ENCODE measurements at regions not wholly inside any gene's neighbourhood (a gene's known extent, or its start where the extent isn't known, plus 50 kb on each side); places are given as distances from the start of the nearest gene placed in this dataset.

GRCh38 chr4:101512416-101512815, 165.1 kb upstream of the PPP3CA start:
- TF ChIP-seq CTCF (IDR thresholded peaks at IDR 0.05): no peak
- Histone ChIP-seq H3K27me3 (ENCODE audit: control insufficient read depth, insufficient read depth, low read length) (no peaks in the 10 kb centered on the region), H3K4me2 (ENCODE audit: low read length) (no peak overlapping the region), H3K9me3 (ENCODE audit: control insufficient read depth, low read length) (no peaks in the 10 kb centered on the region), H3K9ac (no peak overlapping the region), H3K79me2 (no peaks in the 10 kb centered on the region), H3K4me1 (no peaks in the 10 kb centered on the region), H3K4me3 (ENCODE audit: low read depth, low read length) (no peak overlapping the region), H3K27ac (no peak overlapping the region), H3K36me3 (ENCODE audit: control insufficient read depth, insufficient read depth, low read length) (no peaks in the 10 kb centered on the region), H2AFZ (no peak overlapping the region)

DNA sequence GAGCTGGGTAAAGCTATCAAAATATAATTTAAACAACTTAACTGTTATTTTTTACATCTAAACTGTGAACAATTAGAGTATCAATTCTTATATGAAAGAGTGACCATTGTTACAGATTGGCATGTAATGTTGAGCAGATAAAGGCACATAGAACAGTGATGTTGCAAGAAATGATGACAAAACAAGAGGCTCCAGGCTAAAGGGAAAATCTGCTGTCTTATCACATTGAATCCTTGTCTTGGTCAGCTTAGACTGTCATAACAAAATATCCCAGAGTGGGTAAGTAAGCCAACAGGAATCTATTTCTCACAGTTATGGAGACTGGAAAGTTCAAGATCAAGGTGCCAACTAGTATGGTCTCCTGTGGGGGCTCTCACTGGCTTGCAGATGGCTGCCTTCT, 154.1 kb upstream of the PPP3CA start:
- Histone ChIP-seq H3K27ac (no peak overlapping the region), H3K27me3 (ENCODE audit: control insufficient read depth, insufficient read depth, low read length) (no peaks in the 10 kb centered on the region), H3K9me3 (ENCODE audit: control insufficient read depth, low read length) (no peaks in the 10 kb centered on the region), H3K4me2 (ENCODE audit: low read length) (no peak overlapping the region), H3K79me2 (no peaks in the 10 kb centered on the region), H3K9ac (no peak overlapping the region), H3K4me3 (ENCODE audit: low read depth, low read length) (no peak overlapping the region), H2AFZ (no peak overlapping the region), H3K4me1 (no peaks in the 10 kb centered on the region), H3K36me3 (ENCODE audit: control insufficient read depth, insufficient read depth, low read length) (no peaks in the 10 kb centered on the region)
- TF ChIP-seq CTCF (IDR thresholded peaks at IDR 0.05): no peak

GRCh38 chr4:101500742-101501141, 153.4 kb upstream of the PPP3CA start:
- no peak overlapping the region for H2AFZ ChIP-seq
- no peak overlapping the region for H3K4me2 ChIP-seq (ENCODE audit: low read length)
- no peak overlapping the region for H3K9ac ChIP-seq
- no peaks in the 10 kb centered on the region for H3K27me3 ChIP-seq (ENCODE audit: control insufficient read depth, insufficient read depth, low read length)
- no peaks in the 10 kb centered on the region for H3K4me1 ChIP-seq
- H3K36me3 ChIP-seq (ENCODE audit: control insufficient read depth, insufficient read depth, low read length): no peaks in the 10 kb centered on the region
- no peaks in the 10 kb centered on the region for H3K79me2 ChIP-seq
- no peak for TF ChIP-seq CTCF (IDR thresholded peaks at IDR 0.05)
- no peak overlapping the region for H3K27ac ChIP-seq
- no peak overlapping the region for H3K4me3 ChIP-seq (ENCODE audit: low read depth, low read length)
- H3K9me3 ChIP-seq (ENCODE audit: control insufficient read depth, low read length): no peaks in the 10 kb centered on the region

GRCh38 chr4:101475246-101475645, 127.9 kb upstream of the PPP3CA start:
- Histone ChIP-seq H3K27ac (no peak overlapping the region), H2AFZ (no peak overlapping the region)

More at GRCh38 chr4:101475246-101475645, 127.9 kb upstream of the PPP3CA start:
- Histone ChIP-seq H3K79me2 (no peaks in the 10 kb centered on the region), H3K4me2 (ENCODE audit: low read length) (no peak overlapping the region), H3K9me3 (ENCODE audit: control insufficient read depth, low read length) (no peaks in the 10 kb centered on the region), H3K4me1 (no peaks in the 10 kb centered on the region), H3K4me3 (ENCODE audit: low read depth, low read length) (no peak overlapping the region), H3K36me3 (ENCODE audit: control insufficient read depth, insufficient read depth, low read length) (no peaks in the 10 kb centered on the region), H3K27me3 (ENCODE audit: control insufficient read depth, insufficient read depth, low read length) (no peaks in the 10 kb centered on the region), H3K9ac (no peak overlapping the region)
- no peak for TF ChIP-seq CTCF (IDR thresholded peaks at IDR 0.05)
